HG03558 (cell line): ENCODE measurements at regions not wholly inside any gene's neighbourhood (a gene's known extent, or its start where the extent isn't known, plus 50 kb on each side); places are given as distances from the start of the nearest gene placed in this dataset.

ENCODE experiments used
- ATAC-seq: cut with Tn5 transposase; IDR thresholded peaks from one replicate; pipeline ENCODE4 v1.9.1; 2021; ENCODE audit warnings: moderate number of reproducible peaks; ENCODE audit not compliant: unreplicated experiment; ENCODE audit errors: extremely low read depth

DNA sequence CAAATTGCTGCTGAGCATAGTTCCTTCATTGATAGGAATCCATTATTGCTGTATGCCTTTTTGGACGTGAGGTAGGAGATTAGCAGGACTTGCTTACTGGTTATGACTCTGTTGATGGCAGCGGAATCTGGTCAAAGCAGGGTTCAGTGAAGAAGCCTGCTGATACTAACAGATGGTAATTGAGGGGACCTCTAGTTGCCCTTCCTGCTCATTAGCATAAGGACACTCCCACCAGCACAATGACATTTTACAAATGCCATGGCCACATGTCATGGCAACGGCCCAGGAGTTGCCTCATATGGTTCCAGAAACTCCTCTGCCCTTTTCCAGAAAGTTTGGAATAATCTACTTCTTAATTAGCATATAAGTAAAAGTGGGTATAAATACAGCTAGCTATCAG, 417.5 kb downstream of the CDC14C start:
- ATAC-seq, result no peak

DNA sequence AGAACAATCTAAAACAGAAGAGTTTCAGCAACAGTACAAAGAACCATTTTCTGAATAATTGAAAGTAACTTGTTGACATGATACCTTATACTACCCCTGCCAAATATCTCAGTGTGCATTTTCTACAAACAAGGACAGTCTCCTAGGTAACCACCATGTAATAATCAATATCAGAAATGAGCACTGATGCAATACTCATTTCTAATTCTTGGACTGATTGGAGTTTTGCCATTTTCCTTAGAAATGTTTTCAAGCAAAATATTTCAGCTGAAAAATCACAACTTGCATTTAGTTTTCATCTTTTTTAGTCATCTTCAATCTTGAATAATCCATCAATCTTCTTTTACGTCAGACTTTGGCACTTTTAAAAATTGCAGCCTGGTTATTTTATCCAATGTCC, 420.2 kb downstream of the CDC14C start:
- no peak for ATAC-seq

DNA sequence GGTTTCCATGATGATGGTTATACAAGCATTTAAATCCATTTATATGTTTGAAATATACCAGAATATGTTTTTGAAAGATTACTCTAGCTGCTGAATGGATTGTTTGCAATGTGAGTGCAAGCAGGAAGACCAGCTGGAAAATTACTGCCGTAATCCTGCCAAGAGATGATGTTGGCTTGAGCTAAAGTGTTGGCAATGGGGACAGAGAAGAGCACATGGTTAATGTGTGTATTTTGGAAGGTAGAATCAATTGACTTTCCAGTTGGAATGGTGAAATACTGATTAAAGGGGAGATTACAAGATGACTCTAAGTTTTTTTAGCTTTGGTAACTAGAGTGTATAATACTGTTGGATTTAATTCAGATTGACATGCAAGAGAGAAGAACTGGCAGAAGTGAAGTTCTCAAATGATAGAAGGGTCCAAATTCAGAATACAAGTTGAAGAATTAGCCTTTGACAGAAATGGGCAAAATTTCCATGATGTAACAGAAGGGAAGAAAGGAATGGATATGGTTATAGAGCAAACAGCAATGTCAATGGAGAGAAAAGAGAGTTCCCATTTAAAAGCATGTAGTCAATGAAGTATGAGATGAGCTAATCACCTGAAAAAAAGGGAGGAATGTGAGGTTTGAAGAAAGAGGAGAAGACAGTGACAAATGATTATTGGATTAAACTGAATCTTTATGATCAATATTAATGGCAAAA, 422.0 kb downstream of the CDC14C start:
- ATAC-seq, result no peak

DNA sequence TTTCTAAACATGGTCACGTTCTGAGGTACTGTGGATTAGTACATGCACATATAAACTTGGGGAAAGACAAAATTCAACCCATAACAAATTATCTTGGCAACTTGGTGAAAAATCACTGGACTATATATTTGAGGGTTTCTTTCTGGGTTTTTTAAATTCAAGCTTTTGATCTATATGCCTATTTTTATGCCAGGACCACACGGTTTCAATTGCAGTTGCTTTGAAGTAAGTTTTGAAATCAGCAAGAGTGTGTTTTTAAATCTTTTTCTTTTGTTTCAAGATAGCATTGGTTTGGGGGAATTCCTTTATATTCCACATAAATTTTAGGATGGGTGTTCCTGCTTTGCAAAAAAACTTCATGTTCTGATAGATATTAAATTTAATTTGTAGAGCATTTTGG, 406.4 kb upstream of the VWC2 start:
- ATAC-seq, result no peak

DNA sequence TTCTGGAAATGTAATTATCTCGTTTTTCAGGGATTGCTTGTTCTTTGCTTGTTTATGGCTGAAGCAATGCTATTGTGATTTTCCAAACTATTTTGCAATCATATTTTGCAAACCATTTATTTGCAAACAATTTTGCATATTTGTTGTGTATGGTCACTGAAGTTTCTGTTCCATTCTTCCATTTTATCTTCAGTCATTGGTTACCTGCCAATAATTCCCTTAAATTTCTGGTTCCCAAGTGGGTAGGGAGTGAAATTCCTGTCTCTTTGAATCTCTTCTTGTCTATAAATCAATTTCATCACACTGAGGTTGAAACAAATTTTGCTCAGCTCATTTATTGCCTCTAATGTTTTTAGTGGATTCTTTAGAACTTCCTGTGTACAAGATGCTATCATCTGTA, 401.7 kb upstream of the VWC2 start:
- ATAC-seq, result no peak

DNA sequence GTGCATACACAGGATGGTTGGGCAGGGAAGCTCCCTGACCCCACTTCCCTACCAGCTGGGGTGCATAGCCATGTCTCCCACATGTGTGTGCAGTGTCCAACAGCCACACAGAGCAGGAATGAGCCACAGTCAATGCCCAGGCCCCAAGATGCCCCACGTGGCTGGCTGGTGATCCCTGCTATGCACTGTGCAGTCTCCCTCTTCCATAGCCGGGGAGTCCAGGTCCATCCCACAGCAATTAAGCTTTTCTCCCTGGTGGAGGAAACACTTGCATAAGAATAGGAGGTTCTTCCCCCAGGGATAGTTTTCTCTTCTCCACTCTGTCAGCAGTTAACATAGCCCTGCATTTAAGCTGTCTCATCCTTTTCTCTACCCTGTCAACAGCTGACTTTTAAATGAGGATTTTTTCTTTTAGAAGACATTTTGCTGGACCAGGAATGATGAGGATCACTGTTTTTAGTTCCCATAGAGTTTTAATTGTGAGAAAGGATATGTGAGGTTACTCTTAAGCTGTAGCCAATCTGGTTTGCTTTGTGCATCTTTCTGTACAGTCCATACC, 396.5 kb upstream of the VWC2 start:
- ATAC-seq, result no peak

DNA sequence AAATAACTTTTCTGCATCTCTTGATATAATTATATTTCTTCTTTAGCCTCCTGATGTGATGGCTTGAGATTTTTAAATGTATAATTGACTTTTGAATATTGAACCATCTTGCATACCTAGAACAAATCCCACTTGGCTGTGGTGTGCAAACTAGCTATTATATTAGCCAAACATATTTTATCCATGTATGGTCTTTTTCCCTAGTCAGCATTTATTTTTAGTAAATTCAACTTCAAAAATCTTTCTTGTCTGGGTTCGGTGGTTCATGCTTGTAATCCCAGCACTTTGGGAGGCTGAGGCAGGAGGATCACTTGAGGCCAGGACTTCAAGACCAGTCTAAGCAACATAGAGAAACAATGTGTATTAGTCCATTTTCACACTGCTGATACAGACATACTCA, 386.6 kb upstream of the VWC2 start:
- ATAC-seq, result no peak

DNA sequence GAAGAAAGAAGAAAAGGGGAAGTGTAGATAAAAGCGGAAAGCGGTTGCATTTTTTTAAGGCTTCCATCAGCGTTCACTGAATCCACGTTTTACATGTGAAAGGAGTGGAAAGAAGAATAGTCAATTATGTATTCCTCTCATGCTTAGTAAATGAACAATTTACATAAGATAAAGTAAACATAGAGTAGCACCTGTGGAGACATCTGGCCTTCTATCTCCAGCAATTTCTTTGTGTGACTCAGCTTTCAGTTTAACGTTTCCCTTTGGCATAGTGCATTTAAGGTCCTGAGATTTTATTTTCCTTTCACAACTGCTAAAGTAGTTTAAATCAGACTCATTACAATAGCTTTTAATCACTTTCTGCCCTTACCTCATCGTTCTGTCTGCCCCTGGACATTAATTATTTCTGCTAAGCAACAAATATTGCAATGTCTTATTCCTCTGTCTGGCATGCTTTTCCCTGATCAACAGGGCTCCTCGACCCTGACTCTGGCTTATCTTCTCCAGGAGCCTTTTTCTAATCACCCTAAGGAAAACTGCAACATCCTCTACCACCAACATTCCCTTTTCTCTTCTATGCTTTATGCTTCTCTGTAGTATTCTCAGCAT, 383.5 kb upstream of the VWC2 start:
- ATAC-seq, result no peak

DNA sequence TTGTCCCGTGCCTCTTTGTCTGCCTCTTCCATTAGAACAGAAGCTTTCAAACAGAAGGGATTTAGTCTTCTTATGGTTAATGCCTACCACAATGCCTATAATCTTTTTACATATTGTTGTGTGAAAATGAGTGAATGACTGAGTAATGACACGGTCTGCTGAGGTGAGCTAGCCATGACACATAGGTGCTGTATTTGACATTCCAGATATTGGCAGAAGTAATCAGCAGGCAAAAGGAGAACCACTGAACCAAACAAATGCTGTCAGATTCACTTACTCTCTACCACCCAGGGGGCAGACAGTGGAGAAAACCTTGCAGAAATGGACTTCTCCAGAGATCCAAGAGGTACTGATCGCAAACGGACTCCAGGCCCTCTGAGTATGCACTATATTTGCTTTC, 377.2 kb upstream of the VWC2 start:
- ATAC-seq, result no peak

DNA sequence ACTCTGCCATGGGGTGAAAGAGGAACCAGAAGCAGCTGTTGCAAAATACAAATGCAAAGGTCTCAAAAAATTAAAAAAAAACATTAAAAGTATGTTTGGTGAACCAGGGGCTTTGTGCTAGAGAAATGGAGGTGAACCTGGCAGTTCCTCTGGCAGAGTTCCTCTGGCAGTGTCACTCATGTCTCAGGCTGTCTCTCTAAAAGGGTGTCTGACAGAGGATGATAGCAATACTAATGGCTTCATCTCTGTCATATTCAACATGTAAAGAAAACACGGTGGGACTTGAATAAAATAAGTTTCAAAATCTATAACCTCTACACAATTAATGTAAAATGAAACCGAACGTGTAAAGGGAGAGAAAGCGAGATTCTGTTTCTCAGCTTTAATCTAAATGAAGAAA, 375.7 kb upstream of the VWC2 start:
- no peak for ATAC-seq

DNA sequence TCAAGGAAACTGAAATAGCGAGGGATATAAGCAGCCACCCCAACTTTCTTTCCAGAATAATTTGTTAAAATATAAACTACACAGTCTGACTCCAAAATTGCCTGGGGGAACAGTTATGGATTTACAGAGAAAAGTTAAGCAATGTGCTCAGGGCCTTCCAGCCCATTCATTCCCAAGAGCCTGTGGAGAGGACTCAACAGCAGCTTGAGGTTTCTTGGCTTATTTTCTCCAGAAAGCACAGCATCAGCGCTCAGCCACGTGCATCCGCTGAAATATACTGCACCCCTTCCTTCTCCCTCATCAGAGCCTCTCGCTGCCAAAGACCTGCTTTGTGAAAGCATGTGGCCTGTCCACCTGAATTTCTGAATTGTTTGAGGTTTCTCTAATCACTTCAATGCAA, 375.2 kb upstream of the VWC2 start:
- ATAC-seq, result no peak

DNA sequence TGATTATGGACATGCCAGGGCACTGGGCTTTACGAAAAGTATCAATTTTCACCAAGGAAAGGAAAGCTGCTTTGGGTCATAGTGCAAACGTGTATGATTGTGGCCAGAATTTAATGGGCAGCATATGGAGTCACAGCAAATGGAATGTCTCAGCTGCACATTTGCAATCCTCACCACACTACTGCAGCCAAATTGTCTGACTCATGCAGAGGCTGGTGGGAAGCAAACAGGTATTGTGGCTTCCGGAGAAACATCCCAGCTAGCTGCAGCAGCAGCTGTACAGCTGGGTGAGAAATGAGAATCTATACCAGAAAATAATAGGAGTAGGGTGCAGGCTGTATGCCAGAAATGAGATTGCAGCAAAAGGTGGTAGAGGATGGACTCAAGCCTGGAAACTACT, 374.7 kb upstream of the VWC2 start:
- no peak for ATAC-seq

DNA sequence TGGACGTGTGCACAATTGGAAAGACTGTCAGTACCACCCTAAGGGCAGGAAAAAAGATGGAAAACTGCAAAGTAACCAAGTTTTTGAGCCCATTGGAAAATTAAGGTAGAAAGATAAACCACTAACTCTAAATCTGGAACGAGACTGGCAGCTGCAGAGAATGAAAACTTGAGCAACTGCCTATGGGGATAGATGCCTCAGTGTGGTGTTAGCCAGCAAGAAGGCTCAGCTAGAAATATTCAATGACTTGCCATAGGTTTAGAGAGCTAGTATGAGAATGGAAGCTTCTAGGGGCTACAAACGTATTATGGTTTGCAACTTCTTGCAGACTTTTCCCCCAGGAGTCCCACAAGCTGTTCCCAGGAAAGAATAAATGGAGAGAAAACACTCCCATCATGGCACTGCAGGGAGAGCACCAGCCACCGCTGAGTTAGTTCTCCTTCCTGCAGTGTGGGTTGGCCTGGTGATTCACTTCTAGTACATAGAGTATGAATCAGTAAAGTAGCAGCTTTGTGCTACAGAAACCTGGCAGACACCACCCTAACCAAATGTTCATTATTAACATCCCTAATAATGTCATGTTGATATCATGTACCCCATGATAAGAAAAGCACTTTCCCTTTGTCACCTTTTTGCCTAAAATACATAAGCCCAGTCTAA, 372.4 kb upstream of the VWC2 start:
- no peak for ATAC-seq

DNA sequence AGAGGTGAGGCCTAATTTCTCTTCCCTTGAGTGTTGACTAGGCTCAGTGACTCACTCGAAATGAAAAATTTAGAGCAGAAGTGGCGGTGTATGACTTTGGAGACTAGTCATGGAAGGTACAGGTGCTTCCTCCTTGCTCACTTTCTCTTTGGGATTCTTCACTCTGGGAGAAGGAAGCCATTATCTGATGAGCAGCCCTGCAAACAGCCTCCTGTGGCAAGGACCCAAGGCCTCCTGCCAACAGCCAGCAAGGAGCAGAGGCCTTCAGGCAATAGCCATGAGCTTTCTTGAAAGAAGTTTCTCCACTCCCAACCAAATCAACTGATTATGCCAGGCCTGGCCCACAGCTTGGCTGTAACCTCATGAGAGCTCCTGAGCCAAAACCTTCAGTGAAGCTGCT, 369.6 kb upstream of the VWC2 start:
- no peak for ATAC-seq

DNA sequence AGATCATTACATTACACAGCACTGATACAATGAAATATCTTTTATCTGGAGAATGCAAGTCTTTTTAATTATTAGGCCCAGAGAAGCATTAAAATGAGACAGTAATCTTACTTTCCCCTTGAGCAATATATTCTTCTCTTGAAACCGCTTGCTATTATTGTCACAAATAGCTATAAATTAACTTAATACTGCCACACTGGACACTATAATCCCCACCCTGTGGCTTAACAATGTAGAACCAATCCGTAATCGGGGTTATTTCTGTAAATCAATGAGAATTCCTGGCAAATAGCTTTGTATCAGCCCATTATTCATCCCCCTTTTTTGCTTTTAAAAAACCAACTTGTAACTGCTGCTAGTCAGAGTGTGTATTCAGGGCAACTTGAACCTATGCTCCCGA, 366.2 kb upstream of the VWC2 start:
- ATAC-seq, result no peak

DNA sequence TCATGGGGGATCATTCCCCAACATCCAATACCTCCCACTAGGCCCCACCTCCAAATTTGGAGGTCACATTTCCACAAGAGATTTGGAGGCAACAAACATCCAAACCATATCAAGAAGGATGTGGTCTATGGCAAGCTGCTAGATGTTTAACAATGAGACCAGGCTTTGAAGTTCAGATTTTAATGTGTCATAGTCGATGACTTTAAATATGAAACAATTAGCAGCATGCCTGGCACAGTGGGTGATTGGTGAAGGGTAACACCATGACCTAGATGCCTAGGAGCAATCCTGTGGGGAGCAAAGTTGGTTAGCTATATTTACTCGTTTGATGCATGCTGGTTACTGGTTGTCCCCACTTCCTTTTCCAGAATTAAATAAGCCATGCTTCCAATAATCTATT, 356.4 kb upstream of the VWC2 start:
- no peak for ATAC-seq

DNA sequence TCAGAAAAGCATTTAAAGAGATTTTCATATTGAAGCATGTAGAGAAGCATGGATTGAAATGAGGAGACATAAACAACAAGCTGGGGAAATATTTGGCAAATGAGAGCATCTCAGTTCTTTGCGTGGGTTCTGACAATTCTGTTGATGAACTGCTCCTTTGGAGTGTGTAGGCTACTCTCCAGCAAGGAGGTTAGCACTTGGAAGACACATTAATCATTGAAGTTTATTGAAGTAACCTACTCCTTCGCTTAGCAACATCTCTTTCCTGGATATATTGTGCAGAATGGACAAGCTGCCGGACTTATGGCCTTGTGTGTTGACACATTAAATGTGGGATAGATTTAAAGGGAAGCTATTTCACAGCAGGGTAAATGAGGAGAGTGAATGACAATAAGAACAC, 354.5 kb upstream of the VWC2 start:
- ATAC-seq, result no peak

DNA sequence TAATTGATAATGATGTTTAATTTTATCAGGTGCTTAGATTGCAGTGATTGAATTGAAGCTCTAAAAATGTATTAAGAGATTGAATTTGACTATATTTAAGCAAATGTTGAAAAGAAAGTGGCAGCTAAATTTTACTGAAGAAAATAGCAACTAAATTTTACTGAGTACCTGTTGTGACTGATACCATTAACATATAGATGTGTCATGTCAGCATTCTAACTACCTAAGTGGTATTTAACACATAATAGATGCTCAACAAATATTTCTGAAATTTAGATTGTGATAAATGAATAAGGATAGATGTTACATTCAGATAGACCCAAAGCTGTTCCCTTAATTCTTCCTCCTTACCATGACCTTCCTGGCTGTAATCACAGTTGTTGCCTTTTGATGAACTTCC, 350.9 kb upstream of the VWC2 start:
- no peak for ATAC-seq

DNA sequence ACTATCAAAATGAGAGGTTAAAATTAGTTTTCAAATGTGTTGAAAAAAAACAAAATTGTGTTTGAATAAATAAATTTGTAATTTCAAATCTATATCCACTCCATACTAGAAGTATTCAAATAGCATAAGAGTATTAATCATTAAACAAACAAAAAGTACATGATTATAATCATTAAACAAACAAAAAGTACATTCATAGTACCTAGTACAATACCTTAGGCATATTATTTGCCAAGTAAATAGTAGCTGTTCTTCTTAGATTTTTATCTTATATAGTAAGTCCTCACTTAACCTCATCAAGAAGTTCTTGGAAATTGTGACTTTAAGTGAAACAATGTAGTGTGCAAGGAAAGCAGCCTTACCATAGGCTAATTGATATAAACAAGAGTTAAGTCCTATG, 349.3 kb upstream of the VWC2 start:
- no peak for ATAC-seq

DNA sequence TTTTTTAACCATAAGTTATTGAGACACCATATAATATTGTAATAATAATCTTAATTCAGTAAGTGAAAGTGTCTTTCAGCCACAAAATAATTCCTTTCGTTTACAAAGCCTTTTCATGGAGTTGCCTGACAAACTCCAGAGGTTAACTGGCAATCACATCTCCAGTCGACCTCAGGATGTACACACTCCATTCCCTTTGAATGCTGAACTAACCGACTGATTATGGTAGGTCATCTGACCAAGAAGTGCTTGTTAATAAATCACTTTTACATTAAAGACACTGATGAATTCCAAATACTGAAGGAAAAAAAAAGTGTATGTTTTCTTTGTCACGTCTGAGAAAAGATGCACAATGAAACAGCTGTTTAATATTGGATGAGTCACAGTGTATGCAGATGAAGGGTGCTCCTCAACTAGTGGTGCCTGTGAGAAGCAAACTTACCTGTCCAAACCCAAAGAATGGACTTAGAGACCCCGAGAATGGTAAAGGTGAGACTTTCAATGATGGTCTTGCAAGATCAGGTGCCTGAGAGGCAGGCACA, 348.1 kb upstream of the VWC2 start:
- ATAC-seq, result no peak

DNA sequence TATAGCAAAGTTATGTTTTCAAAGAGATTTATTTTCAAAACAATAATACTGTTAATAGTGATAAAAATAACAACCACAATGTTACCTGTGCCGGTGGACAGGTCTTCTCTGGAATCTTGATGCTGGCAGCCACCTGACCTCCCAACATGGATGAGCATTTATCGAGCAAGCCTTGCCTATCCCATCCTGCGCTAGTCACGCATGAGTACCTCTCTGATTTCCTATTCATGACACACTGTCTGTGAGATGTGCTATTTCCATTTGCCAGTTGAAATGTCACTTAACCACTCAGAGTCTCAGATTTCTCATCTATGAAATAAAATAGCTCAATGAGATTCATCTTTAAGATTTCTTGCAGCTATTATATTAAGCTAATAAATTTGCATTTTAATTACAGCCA, 341.2 kb upstream of the VWC2 start:
- no peak for ATAC-seq
